LNCAP (cell line): ENCODE measurements at regions not wholly inside any gene's neighbourhood (a gene's known extent, or its start where the extent isn't known, plus 50 kb on each side); places are given as distances from the start of the nearest gene placed in this dataset.

Experiments
- CTCF ChIP-seq: fragments of 450-650 bp; IDR thresholded peaks from 2 replicates; pipeline ENCODE4 v1.5.1; 2017; ENCODE audit warnings: mild to moderate bottlenecking

GRCh38 chr13:88840085-88840484 lies 1168.9 kb downstream of the SLITRK5 start:
- no peak for TF ChIP-seq CTCF

GRCh38 chr13:88857256-88857655 lies 1186.1 kb downstream of the SLITRK5 start:
- TF ChIP-seq CTCF, result no peak

- no peak for TF ChIP-seq CTCF
Measured at GRCh38 chr13:88862095-88862620, 1191.0 kb downstream of the SLITRK5 start.

GRCh38 chr13:88863116-88863515 lies 1191.9 kb downstream of the SLITRK5 start:
- TF ChIP-seq CTCF, result no peak

GRCh38 chr13:88866195-88866594 lies 1195.0 kb downstream of the SLITRK5 start:
- no peak for TF ChIP-seq CTCF

- TF ChIP-seq CTCF, result no peak
Measured at GRCh38 chr13:88883741-88884140, 1212.6 kb downstream of the SLITRK5 start.

- TF ChIP-seq CTCF, result no peak
Measured at GRCh38 chr13:88887045-88887662, 1216.0 kb downstream of the SLITRK5 start.
